ENCODE measurements at regions not wholly inside any gene's neighbourhood (a gene's known extent, or its start where the extent isn't known, plus 50 kb on each side); places are given as distances from the start of the nearest gene placed in this dataset.

DNA sequence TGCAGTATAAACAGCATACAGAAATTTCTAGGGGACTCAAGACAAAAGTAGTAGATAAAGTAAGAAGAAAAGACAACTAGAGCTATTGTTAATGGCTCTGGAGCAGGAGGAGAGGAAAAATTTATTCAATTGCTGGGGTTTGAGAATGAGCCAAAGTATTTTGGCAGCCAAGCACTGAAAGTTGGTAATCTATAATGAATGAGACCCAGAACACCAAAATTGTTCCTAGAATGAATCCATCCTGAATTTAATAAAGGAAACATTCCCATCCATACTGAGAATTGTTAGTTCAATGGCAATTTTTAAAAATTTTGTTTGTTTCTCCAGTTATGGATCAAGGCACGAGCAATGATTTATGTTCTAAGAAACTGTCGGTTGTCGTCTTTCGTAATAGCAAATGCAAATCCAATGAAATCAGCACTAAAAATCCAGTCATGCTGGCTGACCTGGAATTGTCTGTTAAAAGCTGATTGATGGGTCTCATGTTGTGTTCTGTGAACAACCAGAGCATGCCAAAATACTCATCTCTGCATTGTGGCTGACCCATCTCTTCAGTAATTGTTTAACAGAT, 170.9 kb upstream of the LMNTD1 start:
- Histone ChIP-seq H3K27me3 (ENCODE audit: insufficient read depth, low read length) (no peaks in the 10 kb centered on the region), H3K4me2 (ENCODE audit: low read length) (peak overlapping the region; percentile 34), H3K9ac (ENCODE audit: low read length) (no peak overlapping the region), H3K79me2 (ENCODE audit: insufficient read depth, low read length) (no peaks in the 10 kb centered on the region), H4K20me1 (ENCODE audit: insufficient read depth, low read length) (no peaks in the 10 kb centered on the region), H3K27ac (ENCODE audit: low read depth, low read length) (no peak overlapping the region), H3K4me1 (ENCODE audit: insufficient read depth, low read length) (peaks cover 3% of the 10 kb centered on the region), H2AFZ (ENCODE audit: low read depth, low read length) (no peak overlapping the region), H3K9me3 (ENCODE audit: insufficient read depth, low read depth, low read length) (no peaks in the 10 kb centered on the region), H3K4me3 (ENCODE audit: insufficient read depth, low read depth, low read length) (no peak overlapping the region), H3K36me3 (ENCODE audit: insufficient read depth, low read length) (no peaks in the 10 kb centered on the region)
- no peak overlapping the region for H3K4me3 Mint-ChIP-seq (ENCODE audit: unreplicated experiment)
- no peaks in the 10 kb centered on the region for H3K4me1 Mint-ChIP-seq (ENCODE audit: low read depth, unreplicated experiment)
- no peak overlapping the region for H3K27ac Mint-ChIP-seq (ENCODE audit: unreplicated experiment)
- TF ChIP-seq, protein P1, sequence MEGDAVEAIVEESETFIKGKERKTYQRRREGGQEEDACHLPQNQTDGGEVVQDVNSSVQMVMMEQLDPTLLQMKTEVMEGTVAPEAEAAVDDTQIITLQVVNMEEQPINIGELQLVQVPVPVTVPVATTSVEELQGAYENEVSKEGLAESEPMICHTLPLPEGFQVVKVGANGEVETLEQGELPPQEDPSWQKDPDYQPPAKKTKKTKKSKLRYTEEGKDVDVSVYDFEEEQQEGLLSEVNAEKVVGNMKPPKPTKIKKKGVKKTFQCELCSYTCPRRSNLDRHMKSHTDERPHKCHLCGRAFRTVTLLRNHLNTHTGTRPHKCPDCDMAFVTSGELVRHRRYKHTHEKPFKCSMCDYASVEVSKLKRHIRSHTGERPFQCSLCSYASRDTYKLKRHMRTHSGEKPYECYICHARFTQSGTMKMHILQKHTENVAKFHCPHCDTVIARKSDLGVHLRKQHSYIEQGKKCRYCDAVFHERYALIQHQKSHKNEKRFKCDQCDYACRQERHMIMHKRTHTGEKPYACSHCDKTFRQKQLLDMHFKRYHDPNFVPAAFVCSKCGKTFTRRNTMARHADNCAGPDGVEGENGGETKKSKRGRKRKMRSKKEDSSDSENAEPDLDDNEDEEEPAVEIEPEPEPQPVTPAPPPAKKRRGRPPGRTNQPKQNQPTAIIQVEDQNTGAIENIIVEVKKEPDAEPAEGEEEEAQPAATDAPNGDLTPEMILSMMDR (IDR thresholded peaks at IDR 0.05; ENCODE audit: insufficient read depth, low read depth, low read length), result no peak
- FAIRE-seq (no peak), DNase-seq (ENCODE audit: low read depth) (peak; percentile 82)
- H3K36me3 Mint-ChIP-seq (ENCODE audit: low read depth, unreplicated experiment), result no peaks in the 10 kb centered on the region
- no peaks in the 10 kb centered on the region for H3K27me3 Mint-ChIP-seq (ENCODE audit: low read depth, unreplicated experiment)
- H3K9me3 Mint-ChIP-seq (ENCODE audit: unreplicated experiment), result no peaks in the 10 kb centered on the region

DNA sequence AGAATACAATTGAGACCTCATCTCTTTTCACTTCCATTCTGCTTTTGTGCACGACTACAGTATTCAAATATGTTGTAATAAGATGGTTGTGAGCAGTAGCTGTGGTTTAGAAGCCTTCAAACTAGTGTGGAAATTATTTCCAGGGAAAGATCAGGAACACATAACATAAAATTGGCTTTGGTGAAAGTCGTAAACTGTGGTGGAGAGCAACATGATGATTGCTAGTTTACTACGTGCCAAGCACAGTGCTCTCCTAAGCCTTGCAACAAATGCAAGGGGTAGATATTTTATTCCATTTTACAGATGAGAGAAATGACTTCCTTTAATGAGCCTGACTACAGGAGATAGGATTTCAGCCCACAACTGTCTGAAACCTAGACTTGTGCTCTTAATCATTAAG, 172.4 kb upstream of the LMNTD1 start:
- Histone ChIP-seq H3K27ac (ENCODE audit: low read depth, low read length) (no peak overlapping the region), H3K4me2 (ENCODE audit: low read length) (no peak overlapping the region), H3K36me3 (ENCODE audit: insufficient read depth, low read length) (no peaks in the 10 kb centered on the region), H3K9ac (ENCODE audit: low read length) (no peak overlapping the region), H3K27me3 (ENCODE audit: insufficient read depth, low read length) (no peaks in the 10 kb centered on the region), H3K4me3 (ENCODE audit: insufficient read depth, low read depth, low read length) (no peak overlapping the region), H3K79me2 (ENCODE audit: insufficient read depth, low read length) (no peaks in the 10 kb centered on the region), H4K20me1 (ENCODE audit: insufficient read depth, low read length) (no peaks in the 10 kb centered on the region), H3K4me1 (ENCODE audit: insufficient read depth, low read length) (peaks cover 3% of the 10 kb centered on the region), H2AFZ (ENCODE audit: low read depth, low read length) (no peak overlapping the region), H3K9me3 (ENCODE audit: insufficient read depth, low read depth, low read length) (no peaks in the 10 kb centered on the region)
- DNase-seq (ENCODE audit: low read depth), result no peak
- Mint-ChIP-seq H3K9me3 (ENCODE audit: unreplicated experiment) (peaks cover 4% of the 10 kb centered on the region), H3K4me3 (ENCODE audit: unreplicated experiment) (no peak overlapping the region), H3K4me1 (ENCODE audit: low read depth, unreplicated experiment) (peaks cover 5% of the 10 kb centered on the region), H3K27me3 (ENCODE audit: low read depth, unreplicated experiment) (no peaks in the 10 kb centered on the region), H3K36me3 (ENCODE audit: low read depth, unreplicated experiment) (no peaks in the 10 kb centered on the region), H3K27ac (ENCODE audit: unreplicated experiment) (no peak overlapping the region)
- no peak for FAIRE-seq
- TF ChIP-seq, protein P1 (IDR thresholded peaks at IDR 0.05; ENCODE audit: insufficient read depth, low read depth, low read length), result no peak
- no peak for TF ChIP-seq EZH2 (IDR thresholded peaks at IDR 0.05; ENCODE audit: insufficient read depth, low read length)

GRCh38 chr12:25725931-25726330, 172.8 kb upstream of the LMNTD1 start:
- Mint-ChIP-seq H3K4me3 (ENCODE audit: unreplicated experiment) (no peak overlapping the region), H3K4me1 (ENCODE audit: low read depth, unreplicated experiment) (peaks cover 9% of the 10 kb centered on the region), H3K27ac (ENCODE audit: unreplicated experiment) (no peak overlapping the region), H3K9me3 (ENCODE audit: unreplicated experiment) (peaks cover 4% of the 10 kb centered on the region), H3K27me3 (ENCODE audit: low read depth, unreplicated experiment) (no peaks in the 10 kb centered on the region), H3K36me3 (ENCODE audit: low read depth, unreplicated experiment) (no peaks in the 10 kb centered on the region)
- TF ChIP-seq, protein P1 (IDR thresholded peaks at IDR 0.05; ENCODE audit: insufficient read depth, low read depth, low read length), result no peak
- TF ChIP-seq EZH2 (IDR thresholded peaks at IDR 0.05; ENCODE audit: insufficient read depth, low read length), result no peak
- no peak overlapping the region for H3K4me3 ChIP-seq (ENCODE audit: insufficient read depth, low read depth, low read length)
- H3K9ac ChIP-seq (ENCODE audit: low read length), result no peak overlapping the region
- no peaks in the 10 kb centered on the region for H3K79me2 ChIP-seq (ENCODE audit: insufficient read depth, low read length)
- H3K4me1 ChIP-seq (ENCODE audit: insufficient read depth, low read length), result peaks cover 3% of the 10 kb centered on the region
- H3K36me3 ChIP-seq (ENCODE audit: insufficient read depth, low read length), result no peaks in the 10 kb centered on the region
- peak; percentile 49 for DNase-seq (ENCODE audit: low read depth)
- no peak overlapping the region for H3K4me2 ChIP-seq (ENCODE audit: low read length)
- no peak for FAIRE-seq
- no peaks in the 10 kb centered on the region for H3K27me3 ChIP-seq (ENCODE audit: insufficient read depth, low read length)
- H4K20me1 ChIP-seq (ENCODE audit: insufficient read depth, low read length), result no peaks in the 10 kb centered on the region
- no peak overlapping the region for H3K27ac ChIP-seq (ENCODE audit: low read depth, low read length)
- no peaks in the 10 kb centered on the region for H3K9me3 ChIP-seq (ENCODE audit: insufficient read depth, low read depth, low read length)
- no peak overlapping the region for H2AFZ ChIP-seq (ENCODE audit: low read depth, low read length)
